Osteocyte (in vitro differentiated cells): ENCODE measurements at regions not wholly inside any gene's neighbourhood (a gene's known extent, or its start where the extent isn't known, plus 50 kb on each side); places are given as distances from the start of the nearest gene placed in this dataset.

ENCODE experiments used
- DNase-seq: peaks from one replicate; pipeline ENCODE4 v3.0.0; 2021; ENCODE audit warnings: mixed read lengths; ENCODE audit not compliant: unreplicated experiment; ENCODE audit errors: extremely low spot score
- H3K27ac Mint-ChIP-seq: one replicate; pipeline ENCODE4 v1.8.0; 2021; ENCODE audit warnings: mild to moderate bottlenecking, mixed read lengths; ENCODE audit not compliant: unreplicated experiment
- H3K27me3 Mint-ChIP-seq: one replicate; pipeline ENCODE4 v1.8.0; 2021; ENCODE audit warnings: mixed read lengths; ENCODE audit not compliant: unreplicated experiment
- H3K36me3 Mint-ChIP-seq: one replicate; pipeline ENCODE4 v1.8.0; 2021; ENCODE audit warnings: mixed read lengths; ENCODE audit not compliant: unreplicated experiment
- H3K4me1 Mint-ChIP-seq: one replicate; pipeline ENCODE4 v1.8.0; 2021; ENCODE audit warnings: mixed read lengths; ENCODE audit not compliant: unreplicated experiment
- H3K4me3 Mint-ChIP-seq: one replicate; pipeline ENCODE4 v1.8.0; 2021; ENCODE audit warnings: mild to moderate bottlenecking, moderate library complexity, mixed read lengths; ENCODE audit not compliant: unreplicated experiment
- H3K9me3 Mint-ChIP-seq: one replicate; pipeline ENCODE4 v1.8.0; 2021; ENCODE audit warnings: mixed read lengths; ENCODE audit not compliant: unreplicated experiment
- TF ChIP-seq, protein P1 (sequence below): fragments of 200-600 bp; sonication (generic); IDR thresholded peaks from 2 replicates; pipeline ENCODE4 v1.5.0; 2021; ENCODE audit warnings: antibody characterized with exemption, mild to moderate bottlenecking, moderate library complexity

DNA sequence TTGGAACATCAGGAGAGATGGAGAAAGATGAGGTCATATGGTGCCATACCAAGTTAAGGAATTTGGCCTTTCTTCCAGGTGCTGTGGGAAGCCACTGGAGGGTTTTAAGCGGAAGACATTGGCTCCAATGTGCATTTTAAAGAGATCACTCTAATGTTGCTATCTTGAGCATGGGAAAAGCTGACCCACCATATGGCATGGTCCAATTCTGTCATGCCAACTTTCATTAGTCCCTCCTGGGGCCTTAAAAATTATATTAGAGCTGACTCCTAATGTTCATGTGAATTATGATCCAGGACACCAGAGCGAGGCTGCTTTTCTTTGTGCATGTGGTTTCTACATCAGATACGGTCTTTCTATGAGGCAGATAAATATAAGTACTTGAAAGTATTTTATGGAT is 335.0 kb upstream of the TSHZ2 start:
- no peak for DNase-seq
- H3K27me3 Mint-ChIP-seq: no peaks in the 10 kb centered on the region
- no peaks in the 10 kb centered on the region for H3K4me1 Mint-ChIP-seq
- H3K4me3 Mint-ChIP-seq: no peak overlapping the region
- no peak overlapping the region for H3K27ac Mint-ChIP-seq
- TF ChIP-seq, protein P1, sequence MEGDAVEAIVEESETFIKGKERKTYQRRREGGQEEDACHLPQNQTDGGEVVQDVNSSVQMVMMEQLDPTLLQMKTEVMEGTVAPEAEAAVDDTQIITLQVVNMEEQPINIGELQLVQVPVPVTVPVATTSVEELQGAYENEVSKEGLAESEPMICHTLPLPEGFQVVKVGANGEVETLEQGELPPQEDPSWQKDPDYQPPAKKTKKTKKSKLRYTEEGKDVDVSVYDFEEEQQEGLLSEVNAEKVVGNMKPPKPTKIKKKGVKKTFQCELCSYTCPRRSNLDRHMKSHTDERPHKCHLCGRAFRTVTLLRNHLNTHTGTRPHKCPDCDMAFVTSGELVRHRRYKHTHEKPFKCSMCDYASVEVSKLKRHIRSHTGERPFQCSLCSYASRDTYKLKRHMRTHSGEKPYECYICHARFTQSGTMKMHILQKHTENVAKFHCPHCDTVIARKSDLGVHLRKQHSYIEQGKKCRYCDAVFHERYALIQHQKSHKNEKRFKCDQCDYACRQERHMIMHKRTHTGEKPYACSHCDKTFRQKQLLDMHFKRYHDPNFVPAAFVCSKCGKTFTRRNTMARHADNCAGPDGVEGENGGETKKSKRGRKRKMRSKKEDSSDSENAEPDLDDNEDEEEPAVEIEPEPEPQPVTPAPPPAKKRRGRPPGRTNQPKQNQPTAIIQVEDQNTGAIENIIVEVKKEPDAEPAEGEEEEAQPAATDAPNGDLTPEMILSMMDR: no peak
- no peaks in the 10 kb centered on the region for H3K36me3 Mint-ChIP-seq
- peaks cover 26% of the 10 kb centered on the region for H3K9me3 Mint-ChIP-seq

DNA sequence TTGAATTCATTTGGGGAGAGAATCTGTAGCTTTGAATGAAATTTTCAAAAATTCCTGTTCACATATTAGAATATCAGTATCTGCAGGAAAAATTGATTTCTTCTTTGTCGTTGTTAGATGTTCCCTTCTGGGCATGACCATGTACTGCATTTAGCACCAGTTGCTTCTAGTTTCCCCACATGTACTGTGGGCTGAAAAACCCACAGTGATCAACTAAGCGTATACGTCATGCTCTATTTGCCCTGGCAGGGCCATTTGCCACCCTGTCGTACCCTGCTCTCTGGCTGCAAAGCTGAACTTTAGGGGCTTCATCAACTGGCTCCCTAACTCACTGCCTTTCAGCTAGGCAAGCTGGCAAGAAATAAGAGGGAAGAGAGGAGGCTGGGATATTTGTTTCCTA is 340.7 kb upstream of the TSHZ2 start:
- DNase-seq: no peak
- Mint-ChIP-seq H3K27me3 (no peaks in the 10 kb centered on the region), H3K9me3 (peaks cover 19% of the 10 kb centered on the region), H3K4me3 (no peak overlapping the region), H3K36me3 (no peaks in the 10 kb centered on the region), H3K27ac (no peak overlapping the region), H3K4me1 (no peaks in the 10 kb centered on the region)
- TF ChIP-seq, protein P1: no peak

DNA sequence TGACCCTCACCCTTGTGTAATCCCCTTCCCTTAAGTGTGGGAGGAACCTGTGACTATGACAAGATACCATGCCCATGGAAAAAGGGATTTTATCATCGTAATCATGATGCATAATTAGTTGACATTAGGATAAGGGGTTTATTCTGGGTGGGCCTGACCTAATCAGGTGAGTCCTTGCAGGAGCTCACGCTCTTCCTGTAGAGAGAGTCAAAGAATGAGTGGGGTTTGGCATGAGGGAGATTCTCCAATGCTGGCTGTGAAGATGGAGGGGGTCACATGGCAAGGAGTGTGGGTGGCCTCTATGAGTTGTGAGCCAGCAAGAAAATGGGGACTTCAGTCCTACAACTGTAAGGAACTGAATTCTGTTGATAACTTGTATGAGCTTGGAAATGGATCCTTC is 342.0 kb upstream of the TSHZ2 start:
- Mint-ChIP-seq H3K27me3 (no peaks in the 10 kb centered on the region), H3K4me3 (no peak overlapping the region), H3K27ac (no peak overlapping the region), H3K36me3 (no peaks in the 10 kb centered on the region), H3K9me3 (peaks cover 15% of the 10 kb centered on the region), H3K4me1 (no peaks in the 10 kb centered on the region)
- TF ChIP-seq, protein P1: no peak
- no peak for DNase-seq

DNA sequence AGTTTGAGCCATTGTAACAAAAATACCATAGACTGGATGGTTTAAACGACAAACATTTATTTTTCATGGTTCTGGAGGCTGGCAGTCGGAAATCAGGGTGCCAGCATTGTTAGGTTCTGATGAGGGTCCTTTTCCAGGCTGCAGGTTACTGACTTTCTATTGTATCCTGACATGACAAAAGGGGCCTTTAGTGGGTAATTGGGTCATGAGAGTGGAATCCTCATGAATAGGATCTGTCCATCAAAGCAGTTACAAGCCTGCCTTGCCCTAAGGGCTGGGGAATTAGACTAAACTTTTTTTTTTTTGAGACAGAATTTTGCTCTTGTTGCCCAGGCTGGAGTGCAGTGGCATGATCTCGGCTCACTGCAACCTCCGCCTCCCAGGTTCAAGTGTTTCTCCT is 347.9 kb upstream of the TSHZ2 start:
- Mint-ChIP-seq H3K4me1 (no peaks in the 10 kb centered on the region), H3K9me3 (peaks cover 4% of the 10 kb centered on the region), H3K4me3 (no peak overlapping the region), H3K27ac (no peak overlapping the region), H3K27me3 (no peaks in the 10 kb centered on the region), H3K36me3 (no peaks in the 10 kb centered on the region)
- TF ChIP-seq, protein P1: no peak
- DNase-seq: no peak

DNA sequence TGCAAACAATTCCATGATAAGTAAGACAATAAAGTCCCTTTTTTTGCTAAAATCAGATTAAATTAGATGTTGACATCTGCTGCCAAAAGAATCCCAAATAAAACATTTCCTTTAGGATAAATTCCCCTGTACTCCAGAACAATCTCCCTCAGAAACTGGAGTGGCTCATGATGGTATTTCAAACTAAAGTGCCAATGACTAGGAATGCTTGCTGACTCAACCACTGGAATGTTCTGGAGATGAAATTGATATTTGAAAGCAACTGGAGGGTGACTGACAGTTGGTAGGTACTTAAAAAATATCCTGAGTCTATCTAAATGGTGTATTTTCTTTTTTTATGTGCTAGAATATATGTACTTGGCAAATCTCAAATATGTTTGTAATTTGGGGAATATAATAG is 350.1 kb upstream of the TSHZ2 start:
- H3K27me3 Mint-ChIP-seq: no peaks in the 10 kb centered on the region
- TF ChIP-seq, protein P1: no peak
- no peak overlapping the region for H3K27ac Mint-ChIP-seq
- no peak for DNase-seq
- H3K36me3 Mint-ChIP-seq: no peaks in the 10 kb centered on the region
- H3K9me3 Mint-ChIP-seq: peaks cover 4% of the 10 kb centered on the region
- no peak overlapping the region for H3K4me3 Mint-ChIP-seq
- H3K4me1 Mint-ChIP-seq: no peaks in the 10 kb centered on the region
